ENCODE measurements at regions not wholly inside any gene's neighbourhood (a gene's known extent, or its start where the extent isn't known, plus 50 kb on each side); places are given as distances from the start of the nearest gene placed in this dataset.

DNA sequence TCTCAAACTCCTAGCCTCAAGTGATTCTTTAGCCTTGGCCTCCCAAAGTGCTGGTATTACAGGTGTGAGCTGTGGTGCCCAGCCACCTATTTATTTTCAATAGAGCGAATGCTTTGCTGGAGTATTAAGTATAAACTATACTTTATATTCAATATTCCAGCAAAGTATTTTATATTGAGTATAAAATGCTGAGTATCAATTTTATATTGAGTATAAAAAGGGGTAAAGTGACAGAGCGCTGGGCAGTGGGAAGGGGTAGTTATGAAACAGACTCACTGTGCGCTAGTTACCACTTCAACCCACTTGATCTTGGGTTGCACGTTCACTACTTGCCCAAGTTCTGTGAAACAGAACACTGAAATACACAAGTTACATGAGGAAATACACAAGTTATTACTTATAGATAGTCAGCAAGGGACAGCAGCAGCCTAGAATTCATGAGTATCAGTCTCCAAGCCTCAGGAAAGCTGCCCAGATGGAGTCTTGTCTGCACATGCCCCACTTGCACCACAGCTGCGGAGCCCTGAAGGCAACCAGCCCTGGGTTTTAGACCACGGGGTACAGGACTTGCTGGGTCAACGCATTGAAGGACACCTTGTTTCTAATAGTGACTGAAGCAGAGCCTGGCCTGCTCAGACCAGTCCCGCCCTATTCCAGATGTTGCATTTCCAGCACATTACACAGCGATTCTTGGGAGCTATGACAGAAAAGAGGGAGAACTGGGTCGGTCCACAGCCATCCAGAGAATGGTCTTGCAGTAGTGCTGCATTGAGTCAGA, 51.6 kb upstream of the SYT13 start:
- no peaks in the 10 kb centered on the region for H3K9me3 ChIP-seq (ENCODE audit: control insufficient read depth in 2 of 2, low read length in 2 of 2)
- no peak overlapping the region for H3K4me3 ChIP-seq (ENCODE audit: low read depth, low read length)
- ATAC-seq (ENCODE audit: low read depth in 2 of 2) (no peak), DNase-seq (no peak)
- no peaks in the 10 kb centered on the region for H3K36me3 Mint-ChIP-seq
- H3K4me1 ChIP-seq (ENCODE audit: control insufficient read depth, insufficient read depth, low read length, poor library complexity, severe bottlenecking) = peaks cover 11% of the 10 kb centered on the region
- peaks cover 3% of the 10 kb centered on the region for H3K27me3 ChIP-seq (ENCODE audit: control insufficient read depth, insufficient read depth, low read length)
- H3K27ac Mint-ChIP-seq = no peak overlapping the region
- H3K27ac ChIP-seq (ENCODE audit: insufficient read depth, low read length, poor library complexity, severe bottlenecking) = no peak overlapping the region
- H3K4me1 Mint-ChIP-seq = peaks cover 0 to 14% (median 11%) of the 10 kb centered on the region in 4 donors
- no peaks in the 10 kb centered on the region for H3K36me3 ChIP-seq (ENCODE audit: control insufficient read depth, insufficient read depth, low read length)
- peaks cover 29% of the 10 kb centered on the region for H3K27me3 Mint-ChIP-seq
- no peaks in the 10 kb centered on the region for H3K9me3 Mint-ChIP-seq
- no peak overlapping the region for H3K4me3 Mint-ChIP-seq

DNA sequence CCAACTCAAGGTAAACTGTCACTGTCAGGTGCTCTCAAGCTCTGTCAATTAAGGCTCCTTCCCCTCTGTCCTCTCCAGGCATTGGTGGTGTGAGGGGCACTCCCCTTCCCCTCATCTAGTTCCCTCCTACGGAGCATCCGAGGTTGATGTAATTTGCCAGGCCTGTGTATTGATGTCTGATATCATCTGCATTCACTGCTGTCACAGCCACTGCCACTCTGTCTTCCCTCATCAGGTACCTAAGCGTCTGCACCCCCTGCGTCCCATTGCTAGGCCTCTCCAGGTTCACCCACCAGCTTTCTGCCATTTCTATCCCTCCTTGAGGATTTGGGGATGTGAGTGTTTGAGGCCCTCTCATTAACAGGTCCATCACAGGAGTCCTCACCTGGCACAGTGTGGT, 50.0 kb upstream of the SYT13 start:
- Histone ChIP-seq H3K9me3 (ENCODE audit: control insufficient read depth in 2 of 2, low read length in 2 of 2) (no peaks in the 10 kb centered on the region), H3K27ac (ENCODE audit: insufficient read depth, low read length, poor library complexity, severe bottlenecking) (no peak overlapping the region), H3K4me1 (ENCODE audit: control insufficient read depth, insufficient read depth, low read length, poor library complexity, severe bottlenecking) (peaks cover 11% of the 10 kb centered on the region), H3K4me3 (ENCODE audit: low read depth, low read length) (no peak overlapping the region), H3K27me3 (ENCODE audit: control insufficient read depth, insufficient read depth, low read length) (peaks cover 3% of the 10 kb centered on the region), H3K36me3 (ENCODE audit: control insufficient read depth, insufficient read depth, low read length) (no peaks in the 10 kb centered on the region)
- DNase-seq = no peak
- Mint-ChIP-seq H3K27me3 (peaks cover 24% of the 10 kb centered on the region), H3K36me3 (no peaks in the 10 kb centered on the region), H3K4me1 (peaks cover 0 to 14% (median 11%) of the 10 kb centered on the region in 4 donors), H3K4me3 (no peak overlapping the region), H3K27ac (peak overlapping the region in 1 of 3 donors; percentile 27), H3K9me3 (no peaks in the 10 kb centered on the region)
- no peak for ATAC-seq (ENCODE audit: low read depth in 2 of 2)
